Mammary epithelial cell (primary cell): ENCODE measurements at regions not wholly inside any gene's neighbourhood (a gene's known extent, or its start where the extent isn't known, plus 50 kb on each side); places are given as distances from the start of the nearest gene placed in this dataset.

Experiments
- CTCF ChIP-seq, 2 donors: IDR thresholded peaks in 1 of 2; conservative IDR thresholded peaks in 1 of 2; 2 replicates each; pipeline ENCODE4 v1.5.1; 2011 to 2012; ENCODE audit warnings: inconsistent platforms in 2 of 2, low read length in 2 of 2, mild to moderate bottlenecking in 2 of 2, control low read depth in 1 of 2, low read depth in 1 of 2; ENCODE audit not compliant: insufficient read depth in 1 of 2; ENCODE audit errors: extremely low read depth in 1 of 2
- EZH2 ChIP-seq: IDR thresholded peaks from 2 replicates; pipeline ENCODE4 v1.6.1; 2012; ENCODE audit warnings: low read length, inconsistent platforms, borderline replicate concordance

- no peak for TF ChIP-seq EZH2
- TF ChIP-seq CTCF (conservative IDR thresholded peaks at IDR 0.05 in 1 of 2, IDR thresholded peaks at IDR 0.05 in 1 of 2; ENCODE audit: extremely low read depth in 1 of 2, insufficient read depth in 1 of 2, low read depth in 1 of 2, low read length in 2 of 2) = no peak
These were observed 881.0 kb upstream of the LRRN3 start for GRCh38 chr7:110209884-110210283.
